Progenitor cell of endocrine pancreas (in vitro differentiated cells): ENCODE measurements at regions not wholly inside any gene's neighbourhood (a gene's known extent, or its start where the extent isn't known, plus 50 kb on each side); places are given as distances from the start of the nearest gene placed in this dataset.

Experiments
- DNase-seq: peaks from one replicate; pipeline ENCODE4 v3.0.0; 2021; ENCODE audit warnings: low spot score; ENCODE audit not compliant: unreplicated experiment
- H3K27ac Mint-ChIP-seq: 2 replicates; pipeline ENCODE4 v1.8.0; 2021; ENCODE audit warnings: mild to moderate bottlenecking, moderate library complexity, mixed read lengths
- H3K27me3 Mint-ChIP-seq: 2 replicates; pipeline ENCODE4 v1.8.0; 2021; ENCODE audit warnings: mixed read lengths
- H3K36me3 Mint-ChIP-seq: 2 replicates; pipeline ENCODE4 v1.8.0; 2022; ENCODE audit warnings: mixed read lengths; ENCODE audit not compliant: insufficient read depth
- H3K4me1 Mint-ChIP-seq: 2 replicates; pipeline ENCODE4 v1.8.0; 2021; ENCODE audit warnings: low read depth, mixed read lengths
- H3K4me3 Mint-ChIP-seq: 2 replicates; pipeline ENCODE4 v1.8.0; 2021; ENCODE audit warnings: low read depth, mild to moderate bottlenecking, moderate library complexity, mixed read lengths
- H3K9me3 Mint-ChIP-seq: 2 replicates; pipeline ENCODE4 v1.8.0; 2021; ENCODE audit warnings: low read depth, mixed read lengths
- CTCF ChIP-seq: fragments of 200-600 bp; sonication (generic); IDR thresholded peaks from one replicate; pipeline ENCODE4 v1.5.0; 2021; ENCODE audit warnings: antibody characterized with exemption, mild to moderate bottlenecking; ENCODE audit not compliant: unreplicated experiment

GRCh38 chr10:33805831-33806230, 471.4 kb upstream of the NRP1 start:
- TF ChIP-seq CTCF: no peak
- Mint-ChIP-seq H3K27me3 (peaks cover 4% of the 10 kb centered on the region), H3K27ac (no peak overlapping the region), H3K9me3 (no peaks in the 10 kb centered on the region), H3K36me3 (no peaks in the 10 kb centered on the region), H3K4me1 (peaks cover 3% of the 10 kb centered on the region), H3K4me3 (no peak overlapping the region)
- DNase-seq: no peak

DNA sequence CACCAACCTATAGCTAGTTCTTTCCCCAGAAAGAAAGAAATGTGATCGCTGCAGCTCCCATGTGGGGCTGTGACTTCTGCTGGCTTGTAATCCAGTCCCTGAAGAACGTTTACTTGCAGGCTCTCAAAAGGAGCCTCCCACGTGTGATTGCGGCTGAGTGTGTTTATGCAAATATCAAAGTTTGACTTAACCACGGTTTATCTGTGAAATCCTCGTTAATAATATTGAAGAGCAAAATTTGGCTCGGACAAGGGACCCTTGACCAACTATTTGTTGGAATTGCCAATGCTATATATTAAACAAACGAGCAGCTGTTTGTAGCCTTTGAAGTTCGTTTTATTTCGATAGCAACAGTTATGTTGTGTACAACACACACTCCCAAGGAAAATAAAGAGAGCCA, 470.1 kb upstream of the NRP1 start:
- peaks cover 4% of the 10 kb centered on the region for H3K27me3 Mint-ChIP-seq
- H3K36me3 Mint-ChIP-seq: no peaks in the 10 kb centered on the region
- no peaks in the 10 kb centered on the region for H3K9me3 Mint-ChIP-seq
- no peak for DNase-seq
- peaks cover 13% of the 10 kb centered on the region for H3K4me1 Mint-ChIP-seq
- no peak overlapping the region for H3K27ac Mint-ChIP-seq
- TF ChIP-seq CTCF: no peak
- no peak overlapping the region for H3K4me3 Mint-ChIP-seq

DNA sequence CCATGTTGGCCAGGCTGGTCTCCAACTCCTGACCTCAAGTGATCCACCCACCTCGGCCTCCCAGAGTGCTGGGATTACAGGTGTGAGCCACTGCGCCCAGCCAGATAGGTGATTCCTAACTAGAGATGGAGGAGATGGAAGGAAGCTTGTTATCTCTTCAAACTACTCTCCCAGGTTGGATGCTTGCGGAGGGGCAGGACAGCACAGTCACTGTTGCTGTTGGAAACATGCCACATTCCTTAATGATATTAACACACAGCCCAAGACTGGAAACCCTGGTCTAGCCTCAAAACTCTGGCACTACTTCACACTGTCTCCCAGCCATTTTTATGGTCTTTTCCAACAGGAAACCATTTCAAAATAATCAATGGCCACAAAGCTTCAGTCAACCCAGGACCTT, 468.8 kb upstream of the NRP1 start:
- Mint-ChIP-seq H3K4me1 (peaks cover 20% of the 10 kb centered on the region), H3K36me3 (no peaks in the 10 kb centered on the region), H3K27ac (no peak overlapping the region), H3K27me3 (peaks cover 3% of the 10 kb centered on the region), H3K9me3 (no peaks in the 10 kb centered on the region), H3K4me3 (no peak overlapping the region)
- no peak for DNase-seq
- no peak for TF ChIP-seq CTCF

- Mint-ChIP-seq H3K27ac (no peak overlapping the region), H3K9me3 (no peaks in the 10 kb centered on the region), H3K36me3 (no peaks in the 10 kb centered on the region), H3K4me1 (peaks cover 20% of the 10 kb centered on the region), H3K4me3 (no peak overlapping the region), H3K27me3 (no peaks in the 10 kb centered on the region)
- no peak for DNase-seq
- TF ChIP-seq CTCF: no peak
Measured at GRCh38 chr10:33802566-33802965, 468.1 kb upstream of the NRP1 start.

DNA sequence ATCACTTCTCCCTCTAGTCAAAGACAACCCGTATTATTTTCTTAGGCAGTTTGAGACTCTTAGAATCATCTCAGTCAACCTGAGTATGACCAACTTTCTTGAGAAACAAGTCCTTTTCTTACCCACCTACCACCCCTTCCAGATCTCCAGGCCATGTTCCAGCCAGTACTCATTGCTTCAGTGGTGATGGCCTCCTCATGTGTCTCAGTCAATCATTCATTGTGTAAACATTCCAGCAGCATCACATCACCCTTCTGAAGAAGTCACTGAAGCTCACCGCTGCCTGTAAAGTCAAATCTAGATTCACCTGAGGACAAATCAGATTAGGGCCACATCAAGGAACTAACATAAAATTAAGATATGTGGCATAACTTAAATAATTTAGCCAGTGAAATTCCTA, 467.2 kb upstream of the NRP1 start:
- H3K9me3 Mint-ChIP-seq: no peaks in the 10 kb centered on the region
- H3K4me3 Mint-ChIP-seq: no peak overlapping the region
- H3K27me3 Mint-ChIP-seq: no peaks in the 10 kb centered on the region
- DNase-seq: no peak
- no peak overlapping the region for H3K27ac Mint-ChIP-seq
- TF ChIP-seq CTCF: no peak
- H3K4me1 Mint-ChIP-seq: peaks cover 20% of the 10 kb centered on the region
- no peaks in the 10 kb centered on the region for H3K36me3 Mint-ChIP-seq
